Transverse colon (tissue), 4 donors: ENCODE measurements at regions not wholly inside any gene's neighbourhood (a gene's known extent, or its start where the extent isn't known, plus 50 kb on each side); places are given as distances from the start of the nearest gene placed in this dataset.

Experiments used
- DNase-seq: peaks from one replicate; pipeline ENCODE4 v3.0.0-alpha.2; 2019
- H3K27ac ChIP-seq, 4 donors: fragments of 200-600 bp; sonication (generic); 2 replicates each; pipeline ENCODE4 v1.5.1; 2016 to 2018; ENCODE audit warnings: inconsistent platforms in 4 of 4
- H3K27me3 ChIP-seq: fragments of 200-600 bp; sonication (generic); 2 replicates; pipeline ENCODE4 v1.5.1; 2017; ENCODE audit warnings: inconsistent platforms
- H3K36me3 ChIP-seq, 4 donors: fragments of 200-600 bp; sonication (generic); 2 replicates each; pipeline ENCODE4 v1.5.1; 2017 to 2019; ENCODE audit warnings: inconsistent platforms in 4 of 4
- H3K4me1 ChIP-seq, 4 donors: fragments of 200-600 bp; sonication (generic); 2 replicates each; pipeline ENCODE4 v1.5.1; 2017 to 2020; ENCODE audit warnings: inconsistent platforms in 4 of 4
- H3K4me3 ChIP-seq, 4 donors: fragments of 200-600 bp; sonication (generic); 1 replicate in 1 of 4; 2 replicates in 3 of 4; pipeline versions ENCODE4 v1.5.1 to v1.6.1; 2017 to 2019; ENCODE audit warnings: inconsistent platforms in 4 of 4
- H3K9me3 ChIP-seq, 2 donors: fragments of 200-600 bp; sonication (generic); 2 replicates each; pipeline ENCODE4 v1.5.1; 2017 to 2019; ENCODE audit warnings: inconsistent platforms in 2 of 2
- CTCF ChIP-seq, 5 experiments: fragments of 200-600 bp in 3 of 5; fragments of 450-650 bp in 2 of 5; sonication (generic) in 3 of 5; IDR thresholded peaks; 1 replicate in 2 of 5; 2 replicates in 3 of 5; pipeline ENCODE4 v1.5.1; 2016 to 2017; ENCODE audit warnings: antibody characterized with exemption in 5 of 5, inconsistent platforms in 3 of 5, mild to moderate bottlenecking in 2 of 5, moderate library complexity in 1 of 5
- EP300 ChIP-seq: sonication (generic); formaldehyde crosslinking; IDR thresholded peaks from one replicate; pipeline ENCODE4 v1.6.1; 2017; ENCODE audit warnings: antibody characterized with exemption, low read depth
- POLR2A ChIP-seq: fragments of 450-650 bp; IDR thresholded peaks from one replicate; pipeline ENCODE4 v1.6.1; 2016; ENCODE audit warnings: antibody characterized with exemption, mild to moderate bottlenecking, moderate library complexity
- POLR2AphosphoS5 ChIP-seq, 3 donors: sonication (generic); formaldehyde crosslinking; IDR thresholded peaks; one replicate each; pipeline ENCODE4 v1.6.1; 2016; ENCODE audit warnings: antibody characterized with exemption in 3 of 3
- WGBS, 2 donors: methylation state at CpG; one replicate each; pipeline ENCODE4 v1.1.5; 2018; ENCODE audit warnings: low coverage in 1 of 2; 5-methylcytosine and 5-hydroxymethylcytosine counted together
- in situ Hi-C, 4 donors: fragments of 200-750 bp; cut with MboI; loops; one replicate each; pipeline versions ENCODE4 v1.15.0 to v1.15.1; 2017; ENCODE audit warnings: low sequenced_read_pairs in 3 of 4, low pct_ligation_motif_present in 1 of 4, low pct_unique_long_range_greater_than_20kb in 1 of 4
- intact Hi-C: fragments of 100-400 bp; cut with DNase I; formaldehyde crosslinking; loops from one replicate; pipeline ENCODE4 v1.15.1; 2023; ENCODE audit warnings: low total_unique reads

- Histone ChIP-seq H3K27me3 (no peaks in the 10 kb centered on the region), H3K27ac (no peak overlapping the region), H3K36me3 (no peaks in the 10 kb centered on the region), H3K9me3 (no peaks in the 10 kb centered on the region), H3K4me3 (no peak overlapping the region), H3K4me1 (no peaks in the 10 kb centered on the region)
- no peak for DNase-seq
- in situ Hi-C loops: no loop called here
- no peak for TF ChIP-seq EP300
- TF ChIP-seq POLR2AphosphoS5 (IDR thresholded peaks at IDR 0.05): no peak
- no peak for TF ChIP-seq CTCF (IDR thresholded peaks at IDR 0.05)
- no peak for TF ChIP-seq POLR2A
- intact Hi-C loops: loop anchor here (2.0 kb wide), 1 partner anchor 60 kb away; no protein-coding TSS in a partner anchor
- 61 to 84% methylated on average over 3 of the region's 3 CpGs for WGBS, 2 donors
Observed at GRCh38 chr1:99407018-99407417, 142.7 kb downstream of the PLPPR4 start.

- Histone ChIP-seq H3K9me3 (no peaks in the 10 kb centered on the region), H3K4me3 (no peak overlapping the region), H3K36me3 (no peaks in the 10 kb centered on the region), H3K27me3 (no peaks in the 10 kb centered on the region), H3K27ac (no peak overlapping the region), H3K4me1 (no peaks in the 10 kb centered on the region)
- intact Hi-C loops (no loop called here), in situ Hi-C loops (no loop called here)
- TF ChIP-seq POLR2A (no peak), POLR2AphosphoS5 (IDR thresholded peaks at IDR 0.05) (no peak), CTCF (IDR thresholded peaks at IDR 0.05) (no peak), EP300 (no peak)
- 65 to 66% methylated on average over 3 of the region's 3 CpGs for WGBS, 2 donors
- no peak for DNase-seq
Observed at GRCh38 chr1:99424087-99424486, 159.8 kb downstream of the PLPPR4 start.

GRCh38 chr1:99429754-99430153, 165.5 kb downstream of the PLPPR4 start:
- DNase-seq: no peak
- no peaks in the 10 kb centered on the region for H3K4me1 ChIP-seq
- H3K4me3 ChIP-seq: no peak overlapping the region
- no peaks in the 10 kb centered on the region for H3K27me3 ChIP-seq
- intact Hi-C loops (no loop called here), in situ Hi-C loops (no loop called here)
- H3K9me3 ChIP-seq: no peaks in the 10 kb centered on the region
- TF ChIP-seq POLR2A (no peak), CTCF (IDR thresholded peaks at IDR 0.05) (no peak), EP300 (no peak), POLR2AphosphoS5 (IDR thresholded peaks at IDR 0.05) (no peak)
- H3K36me3 ChIP-seq: no peaks in the 10 kb centered on the region
- WGBS, 2 donors: 71 to 83% methylated on average over 1 of the region's 1 CpG
- no peak overlapping the region for H3K27ac ChIP-seq

- intact Hi-C loops (no loop called here), in situ Hi-C loops (no loop called here)
Observed at GRCh38 chr1:99438656-99439230, 174.5 kb downstream of the PLPPR4 start.

More at GRCh38 chr1:99438656-99439230, 174.5 kb downstream of the PLPPR4 start:
- H3K9me3 ChIP-seq: no peaks in the 10 kb centered on the region
- no peaks in the 10 kb centered on the region for H3K36me3 ChIP-seq
- H3K4me1 ChIP-seq: no peaks in the 10 kb centered on the region
- no peak overlapping the region for H3K27ac ChIP-seq
- H3K27me3 ChIP-seq: no peaks in the 10 kb centered on the region
- WGBS, 2 donors: 62 to 78% methylated on average over 4 of the region's 4 CpGs
- TF ChIP-seq EP300: no peak
- no peak for TF ChIP-seq CTCF (IDR thresholded peaks at IDR 0.05)
- TF ChIP-seq POLR2A: no peak
- TF ChIP-seq POLR2AphosphoS5 (IDR thresholded peaks at IDR 0.05): no peak
- H3K4me3 ChIP-seq: no peak overlapping the region
- no peak for DNase-seq
